Panc1 (cell line): ENCODE measurements at regions not wholly inside any gene's neighbourhood (a gene's known extent, or its start where the extent isn't known, plus 50 kb on each side); places are given as distances from the start of the nearest gene placed in this dataset.

ENCODE experiments used
- POLR2AphosphoS5 ChIP-seq: IDR thresholded peaks from 2 replicates; pipeline ENCODE4 v1.6.1; 2012; ENCODE audit warnings: mild to moderate bottlenecking, low read depth, low read length, moderate library complexity
- REST ChIP-seq, 2 experiments: IDR thresholded peaks; 2 replicates each; pipeline ENCODE4 v1.6.1; 2011 to 2012; ENCODE audit warnings: low read depth in 2 of 2, control low read depth in 1 of 2, low read length in 1 of 2, mild to moderate bottlenecking in 1 of 2, moderate library complexity in 1 of 2; ENCODE audit not compliant: insufficient read depth in 1 of 2
- TF ChIP-seq, protein P1 (sequence below): fragments of 450-650 bp; IDR thresholded peaks from 2 replicates; pipeline ENCODE4 v1.5.1; 2017; ENCODE audit warnings: mild to moderate bottlenecking

GRCh38 chr1:55848906-55849305 is 633.7 kb upstream of the USP24 start:
- TF ChIP-seq, protein P1, sequence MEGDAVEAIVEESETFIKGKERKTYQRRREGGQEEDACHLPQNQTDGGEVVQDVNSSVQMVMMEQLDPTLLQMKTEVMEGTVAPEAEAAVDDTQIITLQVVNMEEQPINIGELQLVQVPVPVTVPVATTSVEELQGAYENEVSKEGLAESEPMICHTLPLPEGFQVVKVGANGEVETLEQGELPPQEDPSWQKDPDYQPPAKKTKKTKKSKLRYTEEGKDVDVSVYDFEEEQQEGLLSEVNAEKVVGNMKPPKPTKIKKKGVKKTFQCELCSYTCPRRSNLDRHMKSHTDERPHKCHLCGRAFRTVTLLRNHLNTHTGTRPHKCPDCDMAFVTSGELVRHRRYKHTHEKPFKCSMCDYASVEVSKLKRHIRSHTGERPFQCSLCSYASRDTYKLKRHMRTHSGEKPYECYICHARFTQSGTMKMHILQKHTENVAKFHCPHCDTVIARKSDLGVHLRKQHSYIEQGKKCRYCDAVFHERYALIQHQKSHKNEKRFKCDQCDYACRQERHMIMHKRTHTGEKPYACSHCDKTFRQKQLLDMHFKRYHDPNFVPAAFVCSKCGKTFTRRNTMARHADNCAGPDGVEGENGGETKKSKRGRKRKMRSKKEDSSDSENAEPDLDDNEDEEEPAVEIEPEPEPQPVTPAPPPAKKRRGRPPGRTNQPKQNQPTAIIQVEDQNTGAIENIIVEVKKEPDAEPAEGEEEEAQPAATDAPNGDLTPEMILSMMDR, result no peak
- no peak for TF ChIP-seq POLR2AphosphoS5
- no peak for TF ChIP-seq REST (IDR thresholded peaks at IDR 0.05; ENCODE audit: insufficient read depth in 1 of 2, low read depth in 2 of 2, low read length in 1 of 2)
